ENCODE measurements at regions not wholly inside any gene's neighbourhood (a gene's known extent, or its start where the extent isn't known, plus 50 kb on each side); places are given as distances from the start of the nearest gene placed in this dataset.

DNA sequence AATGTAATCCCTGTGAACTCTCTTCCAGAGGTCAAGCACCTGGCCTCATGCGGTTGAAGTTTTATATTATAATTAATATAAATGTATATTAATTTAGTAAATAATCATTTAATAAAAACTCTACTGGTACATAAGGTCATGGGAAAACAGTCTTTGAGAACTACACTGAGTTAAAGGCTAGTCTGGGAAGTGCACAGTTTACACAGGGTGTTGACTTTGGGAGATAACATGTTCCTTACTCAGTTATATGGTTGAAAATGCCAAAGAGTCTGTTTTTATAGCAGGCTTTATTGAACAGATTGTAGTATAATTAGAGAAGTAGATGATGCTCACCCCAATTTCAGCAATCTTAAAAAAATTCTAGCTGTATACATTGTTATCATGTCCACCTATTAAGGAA, 735.9 kb downstream of the GATA3 start:
- no TSS peak for BruUV-seq (replicated peaks)
- no peaks in the 10 kb centered on the region for H3K9me1 ChIP-seq (ENCODE audit: insufficient read depth, low read length)
- no peak overlapping the region for H3K4me3 ChIP-seq (ENCODE audit: insufficient read depth, low read depth, low read length)
- H2BK15ac ChIP-seq (ENCODE audit: low read depth, low read length) = no peak overlapping the region
- no peak overlapping the region for H3K4ac ChIP-seq (ENCODE audit: low read depth, low read length)
- H3K27me3 ChIP-seq (ENCODE audit: control insufficient read depth, insufficient read depth, low read length) = no peaks in the 10 kb centered on the region
- no peaks in the 10 kb centered on the region for H4K20me1 ChIP-seq (ENCODE audit: insufficient read depth, low read length)
- DNase-seq (no peak), ATAC-seq (ENCODE audit: low read depth) (no peak)
- H3K9me3 ChIP-seq (ENCODE audit: control insufficient read depth, insufficient read depth, low read length) = peaks cover 3% of the 10 kb centered on the region; the same call in 1 of the 2 replicates
- TF ChIP-seq, protein P1, sequence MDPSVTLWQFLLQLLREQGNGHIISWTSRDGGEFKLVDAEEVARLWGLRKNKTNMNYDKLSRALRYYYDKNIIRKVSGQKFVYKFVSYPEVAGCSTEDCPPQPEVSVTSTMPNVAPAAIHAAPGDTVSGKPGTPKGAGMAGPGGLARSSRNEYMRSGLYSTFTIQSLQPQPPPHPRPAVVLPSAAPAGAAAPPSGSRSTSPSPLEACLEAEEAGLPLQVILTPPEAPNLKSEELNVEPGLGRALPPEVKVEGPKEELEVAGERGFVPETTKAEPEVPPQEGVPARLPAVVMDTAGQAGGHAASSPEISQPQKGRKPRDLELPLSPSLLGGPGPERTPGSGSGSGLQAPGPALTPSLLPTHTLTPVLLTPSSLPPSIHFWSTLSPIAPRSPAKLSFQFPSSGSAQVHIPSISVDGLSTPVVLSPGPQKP (IDR thresholded peaks at IDR 0.05; ENCODE audit: borderline replicate concordance, low read depth, low read length) = no peak
- no peak for TF ChIP-seq BHLHE40 (IDR thresholded peaks at IDR 0.05; ENCODE audit: low read depth, low read length)
- TF ChIP-seq, protein P2, sequence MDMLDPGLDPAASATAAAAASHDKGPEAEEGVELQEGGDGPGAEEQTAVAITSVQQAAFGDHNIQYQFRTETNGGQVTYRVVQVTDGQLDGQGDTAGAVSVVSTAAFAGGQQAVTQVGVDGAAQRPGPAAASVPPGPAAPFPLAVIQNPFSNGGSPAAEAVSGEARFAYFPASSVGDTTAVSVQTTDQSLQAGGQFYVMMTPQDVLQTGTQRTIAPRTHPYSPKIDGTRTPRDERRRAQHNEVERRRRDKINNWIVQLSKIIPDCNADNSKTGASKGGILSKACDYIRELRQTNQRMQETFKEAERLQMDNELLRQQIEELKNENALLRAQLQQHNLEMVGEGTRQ (IDR thresholded peaks at IDR 0.05; ENCODE audit: low read depth, low read length) = no peak
- no peak for TF ChIP-seq MAZ (IDR thresholded peaks at IDR 0.05; ENCODE audit: borderline replicate concordance, low read depth, low read length)
- TF ChIP-seq MAFK (IDR thresholded peaks at IDR 0.05; ENCODE audit: low read depth, low read length) = no peak
- no peak for TF ChIP-seq RFX5 (IDR thresholded peaks at IDR 0.05; ENCODE audit: low read depth, low read length)
- TF ChIP-seq MXI1 (IDR thresholded peaks at IDR 0.05; ENCODE audit: borderline replicate concordance, low read depth, low read length) = no peak
- TF ChIP-seq SMC3 (IDR thresholded peaks at IDR 0.05; ENCODE audit: low read depth, low read length) = no peak
- TF ChIP-seq POLR2A (IDR thresholded peaks at IDR 0.05; ENCODE audit: low read depth, low read length) = no peak
- TF ChIP-seq, protein P3, sequence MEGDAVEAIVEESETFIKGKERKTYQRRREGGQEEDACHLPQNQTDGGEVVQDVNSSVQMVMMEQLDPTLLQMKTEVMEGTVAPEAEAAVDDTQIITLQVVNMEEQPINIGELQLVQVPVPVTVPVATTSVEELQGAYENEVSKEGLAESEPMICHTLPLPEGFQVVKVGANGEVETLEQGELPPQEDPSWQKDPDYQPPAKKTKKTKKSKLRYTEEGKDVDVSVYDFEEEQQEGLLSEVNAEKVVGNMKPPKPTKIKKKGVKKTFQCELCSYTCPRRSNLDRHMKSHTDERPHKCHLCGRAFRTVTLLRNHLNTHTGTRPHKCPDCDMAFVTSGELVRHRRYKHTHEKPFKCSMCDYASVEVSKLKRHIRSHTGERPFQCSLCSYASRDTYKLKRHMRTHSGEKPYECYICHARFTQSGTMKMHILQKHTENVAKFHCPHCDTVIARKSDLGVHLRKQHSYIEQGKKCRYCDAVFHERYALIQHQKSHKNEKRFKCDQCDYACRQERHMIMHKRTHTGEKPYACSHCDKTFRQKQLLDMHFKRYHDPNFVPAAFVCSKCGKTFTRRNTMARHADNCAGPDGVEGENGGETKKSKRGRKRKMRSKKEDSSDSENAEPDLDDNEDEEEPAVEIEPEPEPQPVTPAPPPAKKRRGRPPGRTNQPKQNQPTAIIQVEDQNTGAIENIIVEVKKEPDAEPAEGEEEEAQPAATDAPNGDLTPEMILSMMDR (conservative IDR thresholded peaks at IDR 0.05; ENCODE audit: low read depth, low read length) = no peak
- TF ChIP-seq RAD21 (IDR thresholded peaks at IDR 0.05; ENCODE audit: low read length) = no peak
- no peak for TF ChIP-seq RCOR1 (IDR thresholded peaks at IDR 0.05; ENCODE audit: insufficient replicate concordance, low read length)
- no peak for TF ChIP-seq CEBPB (IDR thresholded peaks at IDR 0.05; ENCODE audit: low read depth, low read length)
- no peak for TF ChIP-seq FOS (IDR thresholded peaks at IDR 0.05; ENCODE audit: low read depth, low read length)
- TF ChIP-seq NFE2L2 (IDR thresholded peaks at IDR 0.05; ENCODE audit: low read depth, low read length) = no peak
- no peak for TF ChIP-seq CHD1 (IDR thresholded peaks at IDR 0.05; ENCODE audit: low read depth, low read length)
- dilution Hi-C loops (cut with HindIII; ENCODE audit: low sequenced_read_pairs, unreplicated experiment) (no loop called here), in situ Hi-C loops (cut with MboI; ENCODE audit: low sequenced_read_pairs) (no loop called here), intact Hi-C loops (cut with micrococcal nuclease) (no loop called here)
- H4K5ac ChIP-seq (ENCODE audit: low read depth, low read length) = no peak overlapping the region
- H2AK9ac ChIP-seq (replicated peaks; ENCODE audit: low read depth, low read length, poor library complexity) = no peak overlapping the region
- H3K4me2 ChIP-seq (ENCODE audit: low read depth, low read length) = no peak overlapping the region
- no peak overlapping the region for H3K23ac ChIP-seq (ENCODE audit: low read depth, low read length)
- no peak overlapping the region for H2BK20ac ChIP-seq (ENCODE audit: low read depth, low read length)
- H3K14ac ChIP-seq (replicated peaks; ENCODE audit: low read depth, low read length) = no peak overlapping the region
- no peaks in the 10 kb centered on the region for H3K36me3 ChIP-seq (ENCODE audit: control insufficient read depth, insufficient read depth, low read length)
- H3K9ac ChIP-seq (ENCODE audit: low read depth, low read length) = no peak overlapping the region
- H4K8ac ChIP-seq (ENCODE audit: low read depth in 2 of 2, low read length in 2 of 2) = no peak overlapping the region
- no peak overlapping the region for H3K18ac ChIP-seq (ENCODE audit: low read depth, low read length)
- H3K4me1 ChIP-seq (ENCODE audit: control insufficient read depth, insufficient read depth, low read length) = no peaks in the 10 kb centered on the region
- H2AK5ac ChIP-seq (ENCODE audit: low read depth, low read length) = no peak overlapping the region
- no peak overlapping the region for H2AFZ ChIP-seq (replicated peaks; ENCODE audit: low read length, poor library complexity)
- ChIA-PET CTCF (no interaction called here), POLR2A (ENCODE audit: unreplicated experiment) (no interaction called here)
- no peak overlapping the region for H4K91ac ChIP-seq (ENCODE audit: insufficient read depth, low read depth, low read length)
- no peak overlapping the region for H2BK5ac ChIP-seq (ENCODE audit: low read depth, low read length, poor library complexity, severe bottlenecking)
- WGBS, 2 experiments (ENCODE audit: extremely low coverage in 2 of 2, insufficient read length in 1 of 2) = no CpG with 5 or more reads among the region's 1 CpG
- H3K79me1 ChIP-seq (ENCODE audit: low read depth in 1 of 2, low read length in 2 of 2) = no peaks in the 10 kb centered on the region
- no peak overlapping the region for H3K27ac ChIP-seq (ENCODE audit: insufficient read depth, low read length)
- H2BK120ac ChIP-seq (ENCODE audit: low read depth, low read length) = no peak overlapping the region
- no peak overlapping the region for H3K56ac ChIP-seq (ENCODE audit: extremely low read depth, insufficient read depth, low read length)

Measured in IMR-90 (cell line).